ENCODE measurements at regions not wholly inside any gene's neighbourhood (a gene's known extent, or its start where the extent isn't known, plus 50 kb on each side); places are given as distances from the start of the nearest gene placed in this dataset.

- no peak for TF ChIP-seq CTCF (IDR thresholded peaks at IDR 0.05; ENCODE audit: low read depth, low read length)
- H3K4me3 ChIP-seq (ENCODE audit: low read depth, low read length) = no peak overlapping the region
These were observed 94.3 kb downstream of the AXIN2 start for GRCh38 chr17:65467156-65467555.

GRCh38 chr17:65466547-65466946, 94.9 kb downstream of the AXIN2 start:
- no peak overlapping the region for H3K4me3 ChIP-seq (ENCODE audit: low read depth, low read length)
- no peak for TF ChIP-seq CTCF (IDR thresholded peaks at IDR 0.05; ENCODE audit: low read depth, low read length)

GRCh38 chr17:65463242-65463641, 98.2 kb downstream of the AXIN2 start:
- TF ChIP-seq CTCF (IDR thresholded peaks at IDR 0.05; ENCODE audit: low read depth, low read length) = no peak
- H3K4me3 ChIP-seq (ENCODE audit: low read depth, low read length) = no peak overlapping the region

- TF ChIP-seq CTCF (IDR thresholded peaks at IDR 0.05; ENCODE audit: low read depth, low read length) = no peak
- H3K4me3 ChIP-seq (ENCODE audit: low read depth, low read length) = no peak overlapping the region
These were observed 101.6 kb downstream of the AXIN2 start for GRCh38 chr17:65459677-65460347.

GRCh38 chr17:65457635-65458257, 103.7 kb downstream of the AXIN2 start:
- H3K4me3 ChIP-seq (ENCODE audit: low read depth, low read length) = no peak overlapping the region
- TF ChIP-seq CTCF (IDR thresholded peaks at IDR 0.05; ENCODE audit: low read depth, low read length) = no peak

- TF ChIP-seq CTCF (IDR thresholded peaks at IDR 0.05; ENCODE audit: low read depth, low read length) = no peak
- no peak overlapping the region for H3K4me3 ChIP-seq (ENCODE audit: low read depth, low read length)
These were observed 104.3 kb downstream of the AXIN2 start for GRCh38 chr17:65457183-65457582.

- H3K4me3 ChIP-seq (ENCODE audit: low read depth, low read length) = no peak overlapping the region
- TF ChIP-seq CTCF (IDR thresholded peaks at IDR 0.05; ENCODE audit: low read depth, low read length) = no peak
These were observed 104.9 kb downstream of the AXIN2 start for GRCh38 chr17:65456368-65457151.
